Lower leg skin (tissue), 4 donors: ENCODE measurements at regions not wholly inside any gene's neighbourhood (a gene's known extent, or its start where the extent isn't known, plus 50 kb on each side); places are given as distances from the start of the nearest gene placed in this dataset.

Experiments used
- DNase-seq, 2 donors: peaks; one replicate each; pipeline ENCODE4 v3.0.0-alpha.2; 2019; ENCODE audit warnings: low spot score in 2 of 2
- H3K4me3 ChIP-seq: fragments of 200-600 bp; sonication (generic); 2 replicates; pipeline ENCODE4 v1.5.1; 2017; ENCODE audit warnings: mild to moderate bottlenecking, low read depth; ENCODE audit not compliant: poor library complexity, severe bottlenecking
- POLR2A ChIP-seq, 2 donors: fragments of 450-650 bp; IDR thresholded peaks; one replicate each; pipeline ENCODE4 v1.6.1; 2016 to 2017; ENCODE audit warnings: antibody characterized with exemption in 2 of 2, mild to moderate bottlenecking in 1 of 2, moderate library complexity in 1 of 2
- WGBS, 2 donors: methylation state at CpG; one replicate each; pipeline ENCODE4 v1.1.5; 2018; 5-methylcytosine and 5-hydroxymethylcytosine counted together
- intact Hi-C: fragments of 100-400 bp; cut with DNase I; formaldehyde crosslinking; loops from one replicate; pipeline ENCODE4 v1.15.0; 2023; ENCODE audit warnings: low total_unique reads
- TF ChIP-seq, protein P1 (sequence below), 3 donors: fragments of 450-650 bp; IDR thresholded peaks; one replicate each; pipeline ENCODE4 v1.5.1; 2016; ENCODE audit warnings: antibody characterized with exemption in 3 of 3, mild to moderate bottlenecking in 3 of 3, moderate library complexity in 2 of 3

DNA sequence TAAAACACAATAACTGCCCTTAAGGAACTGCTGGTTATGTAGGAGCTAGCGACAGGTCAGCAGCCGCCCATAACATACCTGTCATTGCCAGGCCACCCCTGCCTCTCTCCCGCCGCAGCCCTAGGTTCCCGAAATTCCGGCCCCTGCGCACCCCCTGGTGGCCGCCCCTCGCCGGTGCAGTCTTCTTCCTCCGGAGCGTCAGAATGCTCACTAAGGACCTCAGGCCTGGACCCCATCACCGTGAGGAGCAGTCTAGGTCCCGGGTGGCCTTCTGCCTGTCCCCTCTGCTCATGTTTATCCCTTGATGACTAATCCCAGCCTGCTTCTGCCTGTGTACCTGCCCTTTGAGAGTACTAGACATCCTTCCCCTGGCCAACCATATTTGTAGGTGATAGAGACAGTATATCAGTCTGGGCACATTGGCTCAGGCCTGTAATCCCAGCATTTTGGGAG lies 115.7 kb upstream of the SLC1A4 start:
- TF ChIP-seq POLR2A (IDR thresholded peaks at IDR 0.05) = no peak
- TF ChIP-seq, protein P1, sequence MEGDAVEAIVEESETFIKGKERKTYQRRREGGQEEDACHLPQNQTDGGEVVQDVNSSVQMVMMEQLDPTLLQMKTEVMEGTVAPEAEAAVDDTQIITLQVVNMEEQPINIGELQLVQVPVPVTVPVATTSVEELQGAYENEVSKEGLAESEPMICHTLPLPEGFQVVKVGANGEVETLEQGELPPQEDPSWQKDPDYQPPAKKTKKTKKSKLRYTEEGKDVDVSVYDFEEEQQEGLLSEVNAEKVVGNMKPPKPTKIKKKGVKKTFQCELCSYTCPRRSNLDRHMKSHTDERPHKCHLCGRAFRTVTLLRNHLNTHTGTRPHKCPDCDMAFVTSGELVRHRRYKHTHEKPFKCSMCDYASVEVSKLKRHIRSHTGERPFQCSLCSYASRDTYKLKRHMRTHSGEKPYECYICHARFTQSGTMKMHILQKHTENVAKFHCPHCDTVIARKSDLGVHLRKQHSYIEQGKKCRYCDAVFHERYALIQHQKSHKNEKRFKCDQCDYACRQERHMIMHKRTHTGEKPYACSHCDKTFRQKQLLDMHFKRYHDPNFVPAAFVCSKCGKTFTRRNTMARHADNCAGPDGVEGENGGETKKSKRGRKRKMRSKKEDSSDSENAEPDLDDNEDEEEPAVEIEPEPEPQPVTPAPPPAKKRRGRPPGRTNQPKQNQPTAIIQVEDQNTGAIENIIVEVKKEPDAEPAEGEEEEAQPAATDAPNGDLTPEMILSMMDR (IDR thresholded peaks at IDR 0.05) = peak in 2 of 3 donors; percentile 65 to 91
- intact Hi-C loops = loop anchor here (10.0 kb wide), 1 partner anchor 349 kb away; the partner anchor contains the start of gene AFTPH
- no peak overlapping the region for H3K4me3 ChIP-seq
- 1 to 2% methylated on average over 14 of the region's 14 CpGs for WGBS, 2 donors
- DNase-seq = peak; percentile 75 to 98

- TF ChIP-seq, protein P1 (IDR thresholded peaks at IDR 0.05) = no peak
- no peak for TF ChIP-seq POLR2A (IDR thresholded peaks at IDR 0.05)
- WGBS, 2 donors = 88 to 97% methylated on average over 1 of the region's 1 CpG
- no peak for DNase-seq
- intact Hi-C loops = loop anchor here (10.0 kb wide), 1 partner anchor 350 kb away; the partner anchor contains the start of gene AFTPH
- no peak overlapping the region for H3K4me3 ChIP-seq
These were observed 114.6 kb upstream of the SLC1A4 start for GRCh38 chr2:64874593-64874992.

GRCh38 chr2:64875368-64875767 lies 113.8 kb upstream of the SLC1A4 start:
- intact Hi-C loops = loop anchor here (10.0 kb wide), 1 partner anchor 351 kb away; the partner anchor contains the start of gene AFTPH
- TF ChIP-seq, protein P1 (IDR thresholded peaks at IDR 0.05) = no peak
- TF ChIP-seq POLR2A (IDR thresholded peaks at IDR 0.05) = no peak
- WGBS, 2 donors = 62 to 71% methylated on average over 2 of the region's 2 CpGs
- H3K4me3 ChIP-seq = no peak overlapping the region
- no peak for DNase-seq

GRCh38 chr2:64876137-64876647 lies 113.0 kb upstream of the SLC1A4 start:
- intact Hi-C loops = loop anchor here (10.0 kb wide), 1 partner anchor 351 kb away; the partner anchor contains the start of gene AFTPH
- DNase-seq = peak; percentile 62 to 85
- H3K4me3 ChIP-seq = no peak overlapping the region
- no peak for TF ChIP-seq POLR2A (IDR thresholded peaks at IDR 0.05)
- TF ChIP-seq, protein P1 (IDR thresholded peaks at IDR 0.05) = no peak
- WGBS, 2 donors = 8 to 11% methylated on average over 3 of the region's 3 CpGs

- no peak for TF ChIP-seq POLR2A (IDR thresholded peaks at IDR 0.05)
- TF ChIP-seq, protein P1 (IDR thresholded peaks at IDR 0.05) = no peak
- WGBS, 2 donors = 84 to 94% methylated on average over 5 of the region's 5 CpGs
- DNase-seq = no peak
- intact Hi-C loops = loop anchor here (10.0 kb wide), 1 partner anchor 355 kb away; the partner anchor contains the start of gene AFTPH
- no peak overlapping the region for H3K4me3 ChIP-seq
These were observed 109.5 kb upstream of the SLC1A4 start for GRCh38 chr2:64879745-64880144.
